ENCODE measurements at regions not wholly inside any gene's neighbourhood (a gene's known extent, or its start where the extent isn't known, plus 50 kb on each side); places are given as distances from the start of the nearest gene placed in this dataset.

- no peaks in the 10 kb centered on the region for H4K20me1 ChIP-seq (replicated peaks; ENCODE audit: control insufficient read depth, insufficient read depth, low read length)
- ChIA-PET CTCF (ENCODE audit: low intra/inter-chr PET ratio) (no interaction called here), POLR2A (interaction anchor here (0.6 to 1.3 kb wide), 3 partner anchors 10 to 1061 kb away, joined by 3 read pairs; no protein-coding TSS in a partner anchor)
- peaks cover 2% of the 10 kb centered on the region for H3K9me1 ChIP-seq (ENCODE audit: control insufficient read depth, insufficient read depth, low read length)
- H3K4me2 ChIP-seq (ENCODE audit: insufficient read depth, low read length) = no peak overlapping the region
- in situ Hi-C loops (cut with MboI) (loop anchor here (25.0 kb wide), 1 partner anchor 257 kb away; no protein-coding TSS in a partner anchor), intact Hi-C loops (cut with micrococcal nuclease) (no loop called here)
- no peak overlapping the region for H3K4me3 ChIP-seq
- BruUV-seq (replicated peaks) = no TSS peak
- WGBS (ENCODE audit: insufficient coverage, low coverage, missing lambda C conversion rate) = 1% methylated on average over 7 of the region's 7 CpGs
- no peak overlapping the region for H3K9ac ChIP-seq (ENCODE audit: insufficient read depth in 1 of 2, low read depth in 2 of 2, low read length in 2 of 2)
- ATAC-seq (no peak), DNase-seq (ENCODE audit: extremely low read depth in 1 of 4, low spot score in 3 of 4) (no peak), FAIRE-seq (no peak)
- no peak overlapping the region for H3K27ac ChIP-seq (ENCODE audit: extremely low read depth, low read depth, low read length)
- no peaks in the 10 kb centered on the region for H3K36me3 ChIP-seq (ENCODE audit: control insufficient read depth, insufficient read depth, low read length)
- no peaks in the 10 kb centered on the region for H3K4me1 ChIP-seq (replicated peaks in 1 of 2; ENCODE audit: control insufficient read depth in 2 of 2, insufficient read depth in 2 of 2, low read length in 2 of 2)
- H2AFZ ChIP-seq (ENCODE audit: low read depth, low read length) = no peak overlapping the region
- TF ChIP-seq LCOR (CRISPR knock-in tag; IDR thresholded peaks at IDR 0.05) = no peak
- no peak for TF ChIP-seq CREB3L1 (IDR thresholded peaks at IDR 0.05; ENCODE audit: borderline replicate concordance, low read depth)
- TF ChIP-seq SAFB2 (IDR thresholded peaks at IDR 0.05; ENCODE audit: borderline replicate concordance, low read depth, low read length, severe bottlenecking) = no peak
- no peak for TF ChIP-seq MYC (IDR thresholded peaks at IDR 0.05; ENCODE audit: low read depth, low read length)
- no peak for TF ChIP-seq MYC (CRISPR knock-in tag; IDR thresholded peaks at IDR 0.05; ENCODE audit: borderline replicate concordance, low read depth)
- no peaks in the 10 kb centered on the region for H3K9me3 ChIP-seq (replicated peaks; ENCODE audit: control insufficient read depth, insufficient read depth, low read depth, low read length)
- no peaks in the 10 kb centered on the region for H3K79me2 ChIP-seq (ENCODE audit: control insufficient read depth, insufficient read depth, low read length)
- peaks cover 8 to 47% of the 10 kb centered on the region in 2 experiments; a peak in 3 of 5 replicates for H3K27me3 ChIP-seq (ENCODE audit: control insufficient read depth in 2 of 2, insufficient read depth in 2 of 2, low read length in 2 of 2)
These were observed 406.9 kb downstream of the CTTN start for GRCh38 chr11:70805243-70805642.

All from K562 (cell line).